Stimulated activated CD8-positive, alpha-beta memory T cell treated with anti-CD3 and anti-CD28 coated beads, Interleukin-4, amount 100 ng/mL, for 4 hours (primary cell): ENCODE measurements at regions not wholly inside any gene's neighbourhood (a gene's known extent, or its start where the extent isn't known, plus 50 kb on each side); places are given as distances from the start of the nearest gene placed in this dataset.
"Not testable (repeated sequence)": the region's sequence is repeated elsewhere in the genome, so short reads cannot be mapped to it uniquely, and the experiment has no call there.

ENCODE experiments used
- DNase-seq, 2 donors: peaks; one replicate each; pipeline ENCODE4 v3.0.0-alpha.2; 2020; ENCODE audit warnings: low read depth in 2 of 2, low spot score in 1 of 2

DNA sequence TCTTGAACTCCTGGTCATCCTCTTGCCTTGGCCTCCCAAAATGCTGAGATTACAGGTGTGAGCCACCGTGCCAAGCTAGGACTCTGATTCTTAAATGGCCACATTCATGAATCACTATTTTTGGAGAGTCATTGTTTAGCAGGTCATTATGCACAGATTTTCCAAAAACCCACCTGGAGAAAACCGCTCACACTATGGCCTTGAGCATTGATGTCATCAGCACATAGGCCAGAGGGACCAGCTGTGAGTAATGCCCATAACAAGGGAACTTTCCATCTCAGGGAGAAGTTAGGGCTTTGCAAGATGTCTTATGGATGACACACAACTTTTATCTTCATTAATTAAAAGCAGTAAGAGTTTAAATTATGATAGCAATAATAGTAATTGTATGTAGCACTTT is 86.4 kb upstream of the KIF5B start:
- DNase-seq, result no peak

DNA sequence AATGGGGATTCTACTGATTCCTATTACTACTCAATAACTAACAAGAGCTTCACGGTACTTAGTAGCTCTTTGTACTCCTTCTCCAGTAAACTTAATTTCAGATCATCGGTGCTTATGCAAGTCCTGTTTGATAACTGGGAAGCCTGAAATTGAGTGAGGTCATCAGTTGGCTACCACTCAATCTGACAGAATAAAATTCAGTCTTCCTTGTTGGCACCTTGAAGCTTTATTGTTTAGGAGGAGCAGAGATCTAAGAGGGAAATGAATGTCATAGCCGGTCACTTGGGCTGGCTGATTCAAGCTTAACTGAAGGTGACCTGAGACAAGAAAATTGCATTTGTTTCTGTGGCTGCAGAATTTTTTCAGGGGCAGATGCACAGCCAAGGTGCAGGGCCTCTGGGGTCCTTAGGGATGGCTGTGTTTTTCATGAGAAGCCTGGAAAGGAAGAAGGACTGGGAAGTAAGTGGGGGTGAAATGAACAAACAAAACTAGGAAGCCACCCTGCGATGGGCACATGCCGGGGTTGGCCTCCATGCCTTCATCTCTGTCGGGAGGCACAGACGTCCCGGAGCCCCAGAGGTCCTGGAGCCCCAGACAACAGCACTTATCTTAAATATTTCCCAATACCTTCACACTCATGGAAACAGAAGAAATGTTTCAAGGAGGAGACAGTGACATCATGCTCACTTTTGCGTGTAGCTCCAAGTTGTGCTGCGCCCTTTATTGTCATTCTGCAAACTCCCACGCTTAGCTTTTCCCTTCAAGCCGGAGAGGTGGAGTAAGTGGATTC is 85.0 kb upstream of the KIF5B start:
- DNase-seq, result no peak

GRCh38 chr10:32140403-32140802 is 84.2 kb upstream of the KIF5B start:
- DNase-seq, result no peak

DNA sequence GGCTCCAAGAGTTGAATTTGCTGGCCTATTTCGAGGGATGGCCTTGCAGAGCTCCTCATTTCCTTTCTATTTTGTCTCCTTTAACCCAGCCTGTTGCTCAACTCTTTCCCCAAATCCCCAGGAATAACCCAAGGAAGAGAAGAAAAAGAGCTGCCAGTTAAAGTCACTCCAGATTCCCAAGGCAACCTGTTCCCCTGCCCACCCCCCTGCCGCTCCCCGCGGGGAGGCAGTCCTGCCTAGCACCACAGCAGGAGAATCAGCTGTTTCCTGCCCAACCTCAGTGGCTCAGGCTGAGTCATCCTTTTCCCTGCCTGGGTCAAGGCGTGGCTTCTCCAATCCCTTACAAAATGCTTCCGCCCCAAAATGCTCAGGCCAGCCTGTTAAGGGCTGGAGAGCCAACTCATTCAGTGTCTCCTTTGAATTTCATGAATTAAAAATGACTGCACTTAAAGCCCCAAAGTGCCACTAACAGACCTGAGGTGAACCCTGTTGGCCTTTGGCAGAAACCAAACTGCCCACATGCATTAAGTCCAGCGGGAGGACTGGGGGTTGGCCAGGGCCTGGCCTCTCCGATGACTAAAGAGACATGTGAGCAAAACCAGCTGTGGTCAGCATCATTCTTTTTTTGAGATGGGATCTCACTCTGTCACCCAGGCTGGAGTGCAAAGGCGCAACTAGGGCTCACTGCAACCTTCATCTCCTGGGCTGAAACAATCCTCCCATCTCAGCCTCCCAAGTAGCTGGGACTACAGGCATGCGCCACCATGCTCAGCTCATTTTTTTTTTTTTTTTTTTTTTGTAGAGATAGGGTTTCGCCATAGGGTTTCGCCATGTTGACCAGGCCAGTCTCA is 83.2 kb upstream of the KIF5B start:
- DNase-seq, result no peak

DNA sequence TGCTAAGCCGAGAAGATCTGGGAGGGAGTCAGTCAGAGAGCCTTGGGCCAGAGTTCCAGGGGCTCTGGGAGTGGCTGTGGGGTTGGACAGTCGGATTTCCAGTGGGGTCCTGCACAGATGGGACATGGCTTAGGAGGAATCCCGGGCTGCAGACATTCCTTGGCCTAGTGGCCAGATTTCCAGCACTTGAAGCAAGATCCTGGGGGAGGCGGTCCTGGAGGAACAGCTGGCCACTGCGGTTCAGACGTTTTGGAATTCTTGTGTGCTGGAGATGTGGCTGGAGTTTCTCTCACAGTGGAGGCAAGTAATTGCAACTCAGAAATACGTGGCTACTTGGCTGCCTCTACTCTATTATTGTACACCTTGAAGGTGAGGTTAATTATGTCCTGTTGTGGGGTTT is 80.7 kb upstream of the KIF5B start:
- not testable (repeated sequence) for DNase-seq

DNA sequence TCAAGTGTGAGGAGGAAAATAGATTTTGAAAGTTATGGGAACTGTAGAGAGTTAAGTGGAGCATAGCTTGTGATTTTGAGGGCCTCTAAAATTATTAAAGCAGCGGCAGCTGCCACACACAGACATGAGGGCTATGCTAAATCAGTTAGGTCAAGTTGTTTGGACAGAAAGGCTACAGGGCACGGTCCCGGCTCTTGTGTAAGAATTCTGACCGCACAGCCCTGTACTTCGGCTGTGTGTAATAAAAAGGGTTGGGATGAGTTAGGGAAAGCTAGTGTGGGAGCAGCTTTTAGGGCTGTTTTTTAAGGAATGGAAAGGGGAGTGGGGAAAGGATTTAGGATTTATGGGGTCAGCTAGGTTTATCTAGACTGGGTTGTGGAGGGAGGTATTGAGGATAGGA is 79.6 kb upstream of the KIF5B start:
- not testable (repeated sequence) for DNase-seq

DNA sequence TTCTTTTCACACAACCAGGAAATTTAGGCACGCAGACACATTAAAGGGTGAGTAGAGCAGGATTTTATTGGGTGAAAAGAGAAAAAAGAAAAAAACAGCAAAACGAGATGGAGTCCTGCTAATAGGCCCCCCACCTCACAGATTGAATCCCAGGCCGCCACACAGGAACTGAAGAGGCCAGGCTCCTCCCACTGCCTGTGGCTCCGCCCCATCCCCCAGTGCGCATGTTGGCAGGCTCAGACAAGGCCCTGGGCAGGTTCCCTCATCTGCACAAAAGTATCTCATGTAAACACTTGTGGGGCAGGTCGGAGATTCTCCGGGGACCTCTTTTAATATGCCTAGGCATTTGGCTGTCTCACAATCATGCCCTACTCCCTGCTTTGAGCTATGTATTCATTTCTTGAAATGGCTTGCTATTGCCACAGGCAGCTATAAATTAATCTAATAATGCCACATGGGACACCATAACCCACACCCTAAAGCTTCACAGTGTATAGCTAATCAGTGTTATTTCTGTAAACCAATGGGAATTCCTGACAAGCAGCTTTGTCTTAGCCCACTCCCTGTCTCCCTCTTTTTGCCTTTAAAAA is 76.2 kb upstream of the KIF5B start:
- DNase-seq, result no peak

DNA sequence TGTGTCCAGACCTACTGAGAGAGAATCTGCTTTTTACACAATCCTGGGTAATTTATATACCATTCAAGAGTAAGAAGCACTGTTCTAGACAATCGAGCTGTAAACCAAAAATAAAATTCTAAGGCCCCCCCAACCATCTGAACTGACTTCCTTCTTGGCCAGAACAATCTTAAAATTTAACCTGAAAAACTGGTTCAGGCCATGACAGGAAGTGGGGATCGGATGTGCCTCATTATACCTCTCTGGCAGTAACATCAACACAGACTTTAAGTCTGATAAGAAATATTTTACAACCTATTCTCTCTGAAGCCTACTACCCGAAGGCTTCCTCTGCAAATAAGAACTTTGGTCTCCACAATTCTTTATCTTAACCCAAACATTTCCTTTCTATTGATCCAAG is 75.2 kb upstream of the KIF5B start:
- no peak for DNase-seq

GRCh38 chr10:32130788-32131187 is 74.6 kb upstream of the KIF5B start:
- no peak for DNase-seq

GRCh38 chr10:32125023-32125422 is 68.8 kb upstream of the KIF5B start:
- no peak for DNase-seq

GRCh38 chr10:32123021-32123420 is 66.8 kb upstream of the KIF5B start:
- DNase-seq, result no peak

DNA sequence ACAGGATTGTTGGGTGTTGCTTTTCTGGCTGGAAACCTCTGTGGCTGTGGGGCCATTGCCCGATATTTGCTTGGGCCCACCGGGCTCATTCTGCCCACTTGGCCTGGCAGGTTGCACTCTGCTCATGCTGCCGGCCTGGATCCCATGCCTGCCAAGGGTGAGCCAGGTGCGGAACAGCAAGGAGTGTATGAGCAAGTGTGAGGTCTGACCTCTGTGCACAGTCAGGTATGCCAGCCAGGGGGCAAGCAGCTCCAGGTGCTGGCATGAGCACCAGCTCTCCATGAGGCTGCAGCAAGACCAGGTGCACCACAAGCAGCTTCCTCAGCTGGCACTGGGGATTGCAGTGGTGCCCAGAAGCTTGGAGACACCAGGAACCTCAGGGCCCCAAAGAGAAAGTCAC is 65.4 kb upstream of the KIF5B start:
- DNase-seq, result no peak

DNA sequence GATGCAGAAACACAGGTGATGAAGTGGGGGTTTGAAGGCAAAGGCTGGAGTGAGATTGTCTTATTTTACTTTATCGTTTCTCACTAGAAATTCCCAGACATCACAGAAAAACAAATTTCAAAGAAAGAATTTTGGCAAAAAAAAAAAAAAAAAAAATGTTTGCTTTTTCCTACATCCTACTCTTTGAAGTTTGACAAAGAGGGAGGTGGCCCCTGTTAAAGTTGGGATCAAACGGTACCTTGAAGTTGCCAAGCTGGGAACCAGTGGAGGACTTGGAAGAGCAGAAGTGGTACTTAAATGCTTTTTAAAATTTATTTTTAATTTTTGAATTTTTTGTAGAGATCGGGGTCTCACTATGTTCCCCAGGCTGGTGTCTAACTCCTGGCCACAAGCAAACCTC is 63.9 kb upstream of the KIF5B start:
- DNase-seq, result no peak

GRCh38 chr10:32114508-32114907 is 58.3 kb upstream of the KIF5B start:
- no peak for DNase-seq

DNA sequence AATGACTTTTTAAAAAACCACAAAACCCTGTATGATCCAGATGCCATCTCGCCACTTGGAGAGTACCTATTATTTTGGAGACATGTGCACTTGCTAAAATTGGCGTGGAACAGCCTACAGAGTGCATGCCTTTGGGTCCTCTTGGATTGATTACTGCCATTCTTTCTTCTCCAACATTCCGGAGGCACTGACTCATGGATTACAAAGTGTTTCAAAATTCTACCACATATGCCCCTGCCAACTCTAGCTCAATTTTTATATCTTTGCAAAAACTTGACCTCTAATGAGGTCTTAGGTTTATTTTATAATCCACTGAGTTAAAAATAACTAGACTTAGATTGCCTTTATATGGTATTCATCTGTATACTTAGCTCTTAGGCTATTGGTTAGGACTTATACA is 55.8 kb upstream of the KIF5B start:
- DNase-seq, result no peak

DNA sequence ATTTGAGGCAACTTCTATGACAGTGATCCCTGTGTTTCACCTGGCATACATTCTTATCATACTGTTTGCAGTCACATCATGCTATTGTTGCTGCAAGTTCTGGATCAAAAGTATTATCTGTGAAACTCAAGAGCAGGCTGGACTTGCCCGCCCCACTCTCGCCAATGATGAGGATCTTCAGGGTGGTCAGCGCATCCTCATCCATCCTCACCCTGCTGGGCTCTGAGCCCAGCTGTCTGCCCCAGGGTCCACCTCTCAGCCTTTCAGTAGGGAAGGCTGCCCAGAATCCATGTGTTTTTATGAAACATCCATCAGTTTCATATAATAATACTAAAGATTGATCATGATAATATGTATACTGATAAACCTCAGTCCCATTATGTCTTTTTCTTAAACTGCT is 55.4 kb upstream of the KIF5B start:
- DNase-seq, result no peak

DNA sequence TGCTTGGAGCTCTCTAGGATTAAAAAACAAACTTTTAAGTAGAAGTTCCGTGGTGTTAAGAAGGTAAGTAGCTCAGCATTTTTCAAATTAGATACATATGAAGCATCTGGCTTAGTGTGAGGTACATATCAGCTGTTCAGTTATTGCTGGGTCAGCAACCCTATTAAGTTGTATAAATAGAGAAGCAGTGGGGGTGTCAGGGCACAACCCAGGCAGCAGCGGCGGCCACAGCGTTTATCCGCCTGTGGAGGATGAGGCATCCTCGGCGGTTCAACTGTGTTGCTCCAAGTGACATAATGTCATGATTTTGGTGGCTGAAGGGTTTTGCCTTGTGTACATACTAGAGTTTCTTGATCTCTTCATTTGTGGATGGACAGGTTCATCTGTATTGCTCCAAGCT is 54.6 kb upstream of the KIF5B start:
- no peak for DNase-seq

GRCh38 chr10:32109603-32110002 is 53.4 kb upstream of the KIF5B start:
- no peak for DNase-seq
